ENCODE measurements at regions not wholly inside any gene's neighbourhood (a gene's known extent, or its start where the extent isn't known, plus 50 kb on each side); places are given as distances from the start of the nearest gene placed in this dataset.
A peak's percentile ranks its signal among the peaks of the same experiment; 100 is the strongest.
"Not testable (repeated sequence)": the region's sequence is repeated elsewhere in the genome, so short reads cannot be mapped to it uniquely, and the experiment has no call there.

DNA sequence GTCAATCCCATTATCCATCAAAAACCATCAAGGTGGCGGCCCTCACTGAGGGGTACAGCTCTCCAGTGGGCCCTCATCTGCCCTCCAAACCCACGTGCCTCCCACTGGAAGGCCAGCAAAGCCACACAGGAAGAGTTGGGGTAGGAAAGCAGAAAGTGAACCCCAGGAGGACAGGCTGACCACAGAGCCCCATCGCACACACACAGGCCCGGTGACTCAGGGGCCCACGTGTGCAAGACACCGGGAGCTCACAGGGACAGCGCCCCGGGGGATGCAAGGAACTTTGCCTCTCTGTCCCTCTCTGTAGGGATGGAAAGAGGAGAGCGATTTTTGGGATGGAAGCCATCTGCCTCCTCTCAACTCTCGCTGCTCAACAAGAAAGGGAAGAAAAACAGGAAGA, 85.0 kb upstream of the FRG2C start:
- H3K4me1 Mint-ChIP-seq; H3K36me3 ChIP-seq (ENCODE audit: insufficient read depth, low read length); POLR2A ChIA-PET (ENCODE audit: partially characterized antibody); intact Hi-C loops (cut with micrococcal nuclease); H3K9me3 ChIP-seq (ENCODE audit: control insufficient read depth in 1 of 2, low read length in 2 of 2); H3K36me3 Mint-ChIP-seq; DNase-seq; H3K9me3 Mint-ChIP-seq; CTCF ChIA-PET (ENCODE audit: partially characterized antibody); H3K27me3 ChIP-seq (ENCODE audit: insufficient read depth, low read length); H3K27ac ChIP-seq (ENCODE audit: low read depth, low read length); H3K4me3 ChIP-seq (ENCODE audit: low read length in 2 of 2); H3K4me1 ChIP-seq (ENCODE audit: insufficient read depth, low read length); H3K27ac Mint-ChIP-seq: not testable (repeated sequence)
- Mint-ChIP-seq H3K4me3 (peak overlapping the region; percentile 54 to 81 (median 71)), H3K27me3 (peaks cover 24 to 30% of the 10 kb centered on the region in 2 donors)

DNA sequence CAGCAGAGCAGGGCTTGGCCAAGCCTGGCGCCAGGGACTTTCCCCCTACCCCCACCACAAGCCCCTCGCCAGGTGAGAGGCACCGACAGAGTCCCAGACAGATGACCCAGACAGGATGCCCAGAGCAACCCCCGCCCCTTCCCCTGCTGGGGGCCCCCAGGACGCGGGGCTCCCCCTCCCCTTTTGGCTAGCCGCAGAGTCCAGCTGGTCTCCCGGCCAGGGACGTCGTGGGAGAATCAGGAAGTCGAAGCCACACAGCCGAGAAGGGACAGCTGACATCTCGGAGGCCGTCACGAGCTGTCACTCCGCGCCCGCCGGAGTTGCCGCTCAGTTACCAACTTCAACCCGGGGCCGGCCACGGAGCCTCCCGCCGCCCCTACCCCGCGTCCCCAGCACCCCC, 84.6 kb upstream of the FRG2C start:
- H3K27ac Mint-ChIP-seq; H3K9me3 ChIP-seq (ENCODE audit: control insufficient read depth in 1 of 2, low read length in 2 of 2); H3K36me3 Mint-ChIP-seq; H3K4me1 ChIP-seq (ENCODE audit: insufficient read depth, low read length); H3K4me3 ChIP-seq (ENCODE audit: low read length in 2 of 2); intact Hi-C loops (cut with micrococcal nuclease); CTCF ChIA-PET (ENCODE audit: partially characterized antibody); H3K9me3 Mint-ChIP-seq; H3K36me3 ChIP-seq (ENCODE audit: insufficient read depth, low read length); H3K27me3 ChIP-seq (ENCODE audit: insufficient read depth, low read length); H3K4me1 Mint-ChIP-seq; POLR2A ChIA-PET (ENCODE audit: partially characterized antibody); H3K27ac ChIP-seq (ENCODE audit: low read depth, low read length): not testable (repeated sequence)
- Mint-ChIP-seq H3K27me3 (peaks cover 23 to 29% of the 10 kb centered on the region in 2 donors), H3K4me3 (peak overlapping the region; percentile 54 to 81 (median 71))
- DNase-seq, result peak in 2 of 5 donors; percentile 1 to 2

DNA sequence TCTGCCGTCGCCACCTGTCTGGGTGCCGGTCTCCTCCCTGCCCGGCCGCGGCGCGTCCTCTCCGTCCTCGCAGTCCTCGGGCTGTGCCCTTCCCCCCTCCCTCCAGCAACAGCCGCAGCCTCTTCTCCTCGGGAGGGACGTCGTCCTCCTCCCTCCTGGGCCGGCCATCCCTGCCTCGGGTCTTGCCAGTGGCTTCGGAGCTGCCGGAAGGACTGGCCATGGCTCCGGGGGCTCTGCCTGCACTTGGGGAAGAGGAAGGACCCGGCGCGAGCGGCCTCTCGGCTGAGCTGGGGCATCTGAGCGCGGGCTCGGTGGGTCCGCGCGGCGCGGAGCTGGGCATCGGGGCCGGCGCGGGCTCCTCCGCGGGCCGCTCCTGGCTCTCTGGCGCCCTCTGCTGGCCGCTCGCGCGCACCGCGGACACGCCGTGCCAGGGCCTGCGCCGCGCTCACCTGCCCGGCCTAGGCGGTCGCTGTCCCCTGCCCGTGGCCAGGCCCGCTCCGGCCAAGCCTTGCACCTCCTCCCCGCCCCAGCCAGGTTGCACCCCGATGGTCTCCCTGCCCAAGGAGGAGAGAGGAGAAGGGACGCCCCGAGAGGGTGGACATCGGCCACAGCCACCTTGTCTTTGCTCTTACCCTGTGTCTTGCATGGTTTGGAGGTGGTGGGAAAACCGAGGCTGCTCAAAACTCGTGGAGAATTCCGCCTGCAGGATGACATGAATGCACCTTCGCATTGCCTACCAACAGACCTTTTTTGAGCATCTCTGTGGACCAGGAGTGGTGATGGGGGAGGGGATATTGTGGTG, 83.9 kb upstream of the FRG2C start:
- intact Hi-C loops (cut with micrococcal nuclease); H3K27ac ChIP-seq (ENCODE audit: low read depth, low read length); H3K4me3 ChIP-seq (ENCODE audit: low read length in 2 of 2); H3K9me3 ChIP-seq (ENCODE audit: control insufficient read depth in 1 of 2, low read length in 2 of 2); POLR2A ChIA-PET (ENCODE audit: partially characterized antibody); H3K36me3 Mint-ChIP-seq; CTCF ChIA-PET (ENCODE audit: partially characterized antibody); H3K4me1 ChIP-seq (ENCODE audit: insufficient read depth, low read length); H3K4me1 Mint-ChIP-seq; H3K27me3 ChIP-seq (ENCODE audit: insufficient read depth, low read length); H3K36me3 ChIP-seq (ENCODE audit: insufficient read depth, low read length); H3K9me3 Mint-ChIP-seq; H3K27ac Mint-ChIP-seq: not testable (repeated sequence)
- peak overlapping the region in 6 of 8 donors; percentile 46 to 80 (median 70) for H3K4me3 Mint-ChIP-seq
- peak in 4 of 5 donors; percentile 36 to 55 (median 43) for DNase-seq
- peaks cover 18 to 28% of the 10 kb centered on the region in 2 donors for H3K27me3 Mint-ChIP-seq

- H3K27ac ChIP-seq (ENCODE audit: low read depth, low read length); H3K36me3 ChIP-seq (ENCODE audit: insufficient read depth, low read length); H3K27ac Mint-ChIP-seq; intact Hi-C loops (cut with micrococcal nuclease); DNase-seq; H3K9me3 Mint-ChIP-seq; H3K9me3 ChIP-seq (ENCODE audit: control insufficient read depth in 1 of 2, low read length in 2 of 2); H3K4me3 ChIP-seq (ENCODE audit: low read length in 2 of 2); H3K4me3 Mint-ChIP-seq; H3K27me3 ChIP-seq (ENCODE audit: insufficient read depth, low read length); POLR2A ChIA-PET (ENCODE audit: partially characterized antibody); H3K4me1 Mint-ChIP-seq; H3K4me1 ChIP-seq (ENCODE audit: insufficient read depth, low read length); CTCF ChIA-PET (ENCODE audit: partially characterized antibody); H3K36me3 Mint-ChIP-seq: not testable (repeated sequence)
- H3K27me3 Mint-ChIP-seq, result peaks cover 19 to 34% of the 10 kb centered on the region in 2 donors
These were observed 81.6 kb upstream of the FRG2C start for GRCh38 chr3:75582536-75582935.

- H3K4me1 ChIP-seq (ENCODE audit: insufficient read depth, low read length); H3K9me3 ChIP-seq (ENCODE audit: control insufficient read depth in 1 of 2, low read length in 2 of 2); H3K36me3 Mint-ChIP-seq; CTCF ChIA-PET (ENCODE audit: partially characterized antibody); H3K4me3 ChIP-seq (ENCODE audit: low read length in 2 of 2); H3K27me3 ChIP-seq (ENCODE audit: insufficient read depth, low read length); POLR2A ChIA-PET (ENCODE audit: partially characterized antibody); H3K36me3 ChIP-seq (ENCODE audit: insufficient read depth, low read length); intact Hi-C loops (cut with micrococcal nuclease); H3K9me3 Mint-ChIP-seq; H3K27ac ChIP-seq (ENCODE audit: low read depth, low read length); H3K4me1 Mint-ChIP-seq; H3K27ac Mint-ChIP-seq; H3K4me3 Mint-ChIP-seq; DNase-seq: not testable (repeated sequence)
- peaks cover 19 to 32% of the 10 kb centered on the region in 2 donors for H3K27me3 Mint-ChIP-seq
These were observed 81.0 kb upstream of the FRG2C start for GRCh38 chr3:75583116-75583515.

DNA sequence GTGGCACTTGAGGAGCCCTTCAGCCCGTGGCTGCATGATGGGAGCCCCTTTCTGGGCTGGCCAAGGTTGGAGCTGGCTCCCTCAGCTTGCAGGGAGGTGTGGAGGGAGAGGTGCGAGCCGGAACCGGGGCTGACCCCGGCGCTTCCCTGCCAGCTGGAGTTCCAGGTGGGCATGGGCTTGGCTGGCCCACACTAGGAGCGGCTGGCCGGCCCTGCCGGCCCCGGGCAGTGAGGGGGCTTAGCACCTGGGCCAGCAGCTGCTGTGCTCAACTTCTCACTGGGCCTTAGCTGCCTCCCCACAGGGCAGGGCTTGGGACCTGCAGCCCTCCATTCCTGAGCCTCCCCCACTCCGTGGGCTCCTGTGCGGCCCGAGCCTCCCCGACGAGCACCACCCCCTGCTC, 76.4 kb upstream of the FRG2C start:
- H3K27ac ChIP-seq (ENCODE audit: low read depth, low read length); H3K36me3 ChIP-seq (ENCODE audit: insufficient read depth, low read length); CTCF ChIA-PET (ENCODE audit: partially characterized antibody); POLR2A ChIA-PET (ENCODE audit: partially characterized antibody); H3K4me3 ChIP-seq (ENCODE audit: low read length in 2 of 2); H3K36me3 Mint-ChIP-seq; H3K4me3 Mint-ChIP-seq; DNase-seq; H3K4me1 Mint-ChIP-seq; H3K27me3 ChIP-seq (ENCODE audit: insufficient read depth, low read length); H3K4me1 ChIP-seq (ENCODE audit: insufficient read depth, low read length); H3K9me3 ChIP-seq (ENCODE audit: control insufficient read depth in 1 of 2, low read length in 2 of 2); H3K27me3 Mint-ChIP-seq; H3K27ac Mint-ChIP-seq; intact Hi-C loops (cut with micrococcal nuclease): not testable (repeated sequence)
- H3K9me3 Mint-ChIP-seq, result peaks cover 0 to 11% (median 5%) of the 10 kb centered on the region in 8 donors

DNA sequence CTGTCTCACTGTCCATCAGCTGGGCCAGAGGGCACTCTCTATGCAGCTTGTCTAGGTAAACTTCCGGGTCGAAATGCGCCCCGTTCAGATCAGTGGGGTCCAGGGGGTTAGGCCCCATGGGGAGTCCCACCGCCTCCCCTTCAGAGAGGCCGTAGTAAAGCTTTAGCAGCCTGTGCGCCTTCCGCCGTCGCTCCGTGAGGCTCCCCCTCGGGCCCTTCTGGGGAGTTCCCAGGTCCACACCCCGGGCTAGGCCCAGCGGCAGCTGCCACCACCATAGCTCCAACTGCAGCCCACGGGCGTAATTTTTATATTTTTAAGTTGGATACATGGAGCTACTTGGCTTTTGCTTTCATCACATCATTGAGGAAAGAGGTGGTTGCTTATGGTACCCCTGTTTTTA, 73.7 kb upstream of the FRG2C start:
- H3K27ac ChIP-seq (ENCODE audit: low read depth, low read length); intact Hi-C loops (cut with micrococcal nuclease); H3K27me3 Mint-ChIP-seq; H3K9me3 ChIP-seq (ENCODE audit: control insufficient read depth in 1 of 2, low read length in 2 of 2); POLR2A ChIA-PET (ENCODE audit: partially characterized antibody); H3K27me3 ChIP-seq (ENCODE audit: insufficient read depth, low read length); H3K4me1 ChIP-seq (ENCODE audit: insufficient read depth, low read length); H3K4me3 ChIP-seq (ENCODE audit: low read length in 2 of 2); H3K27ac Mint-ChIP-seq; CTCF ChIA-PET (ENCODE audit: partially characterized antibody); H3K4me1 Mint-ChIP-seq; H3K36me3 ChIP-seq (ENCODE audit: insufficient read depth, low read length); H3K36me3 Mint-ChIP-seq; DNase-seq; H3K4me3 Mint-ChIP-seq: not testable (repeated sequence)
- peaks cover 0 to 17% (median 6%) of the 10 kb centered on the region in 8 donors for H3K9me3 Mint-ChIP-seq

Measured in CD4-positive, alpha-beta memory T cell (primary cell).